Endothelial cell of umbilical vein (primary cell): ENCODE measurements at regions not wholly inside any gene's neighbourhood (a gene's known extent, or its start where the extent isn't known, plus 50 kb on each side); places are given as distances from the start of the nearest gene placed in this dataset.

Experiments
- BruUV-seq: library from RNA; stranded (reverse); fragments of 400-500 nt; replicated peaks from 2 replicates; lab custom pipeline; 2021; lab: Mats Ljungman, UMichigan
- CTCF ChIA-PET: fragments of 300-600, 350-600 bp; sonication (Branson Sonifier 250); formaldehyde crosslinking; loops from one replicate; lab custom pipeline; 2021; ENCODE audit warnings: antibody characterized with exemption, inconsistent platforms; lab: Charles Lee
- POLR2A ChIA-PET: fragments of 300-600, 350-600 bp; sonication (Branson Sonifier 250); formaldehyde crosslinking; loops from one replicate; lab custom pipeline; 2021; ENCODE audit warnings: antibody characterized with exemption, inconsistent platforms; lab: Charles Lee
- DNase-seq: peaks from one replicate; pipeline ENCODE4 v3.0.0-alpha.2; 2011; ENCODE audit warnings: low read depth, low spot score
- FAIRE-seq: peaks from 2 replicates; lab custom pipeline; 2011; peaks lifted over from hg19 to GRCh38; lab: Jason Lieb, UNC
- H2AFZ ChIP-seq: 2 replicates; pipeline ENCODE4 v1.6.0; 2012; ENCODE audit warnings: low read depth, low read length, control low read depth, inconsistent platforms
- H3K27ac ChIP-seq: 2 replicates; pipeline ENCODE4 v1.5.1; 2011; ENCODE audit warnings: low read depth, mild to moderate bottlenecking, control low read depth, low read length, moderate library complexity; ENCODE audit not compliant: insufficient read depth
- H3K27me3 ChIP-seq, 2 experiments: 2 replicates each; pipeline versions ENCODE4 v1.6.0 to v1.6.1; 2011; ENCODE audit warnings: low read length in 2 of 2, mixed read lengths in 1 of 2; ENCODE audit not compliant: control insufficient read depth in 2 of 2, insufficient read depth in 2 of 2
- H3K36me3 ChIP-seq, 2 experiments: 2 replicates in 1 of 2; 3 replicates in 1 of 2; pipeline ENCODE4 v1.5.1; 2011; ENCODE audit warnings: low read length in 2 of 2, mild to moderate bottlenecking in 1 of 2, moderate library complexity in 1 of 2; ENCODE audit not compliant: control insufficient read depth in 2 of 2, insufficient read depth in 2 of 2; ENCODE audit errors: extremely low read depth in 1 of 2
- H3K4me1 ChIP-seq: 3 replicates; pipeline ENCODE4 v1.5.1; 2011; ENCODE audit warnings: mild to moderate bottlenecking, low read length; ENCODE audit not compliant: control insufficient read depth, insufficient read depth; ENCODE audit errors: extremely low read depth
- H3K4me2 ChIP-seq: 2 replicates; pipeline ENCODE4 v1.6.1; 2011; ENCODE audit warnings: low read length, control low read depth, mixed read lengths; ENCODE audit not compliant: insufficient read depth
- H3K4me3 ChIP-seq, 3 experiments: fragments of 200-600 bp in 1 of 3; sonication (generic), shearing (Covaris generic) in 1 of 3; replicated peaks in 1 of 3; 2 replicates each; pipeline ENCODE4 v1.5.1; 2011 to 2016; ENCODE audit warnings: control low read depth in 3 of 3, low read length in 3 of 3, mild to moderate bottlenecking in 2 of 3, inconsistent platforms in 1 of 3, low read depth in 1 of 3, moderate library complexity in 1 of 3; ENCODE audit not compliant: insufficient read depth in 1 of 3
- H3K79me2 ChIP-seq: 2 replicates; pipeline ENCODE4 v1.6.0; 2012; ENCODE audit warnings: low read length, inconsistent platforms; ENCODE audit not compliant: control insufficient read depth, insufficient read depth
- H3K9ac ChIP-seq: replicated peaks from 2 replicates; pipeline ENCODE3; 2011; ENCODE audit warnings: low read length, control low read depth; ENCODE audit not compliant: insufficient read depth; ENCODE audit errors: extremely low read depth
- H3K9me1 ChIP-seq: replicated peaks from 3 replicates; pipeline ENCODE4 v1.6.0; 2011; ENCODE audit warnings: mild to moderate bottlenecking, low read length; ENCODE audit not compliant: control insufficient read depth, insufficient read depth; ENCODE audit errors: extremely low read depth
- H3K9me3 ChIP-seq: replicated peaks from 2 replicates; pipeline ENCODE4 v1.5.1; 2012; ENCODE audit warnings: low read length, inconsistent platforms; ENCODE audit not compliant: control insufficient read depth, insufficient read depth
- H4K20me1 ChIP-seq: replicated peaks from 2 replicates; pipeline ENCODE3; 2011; ENCODE audit warnings: mild to moderate bottlenecking, low read length; ENCODE audit not compliant: control insufficient read depth, insufficient read depth; ENCODE audit errors: extremely low read depth
- CTCF ChIP-seq, 2 donors: IDR thresholded peaks; 1 replicate in 1 of 2; 2 replicates in 1 of 2; pipeline ENCODE4 v1.5.1; 2011; ENCODE audit warnings: low read length in 2 of 2, mild to moderate bottlenecking in 2 of 2, moderate library complexity in 2 of 2, control low read depth in 1 of 2, inconsistent platforms in 1 of 2, low read depth in 1 of 2; ENCODE audit not compliant: insufficient read depth in 1 of 2; ENCODE audit errors: extremely low read depth in 1 of 2
- EZH2 ChIP-seq: IDR thresholded peaks from 2 replicates; pipeline ENCODE4 v1.6.1; 2012; ENCODE audit warnings: borderline replicate concordance, low read depth, mild to moderate bottlenecking, moderate library complexity, low read length, inconsistent platforms; ENCODE audit not compliant: severe bottlenecking
- FOS ChIP-seq: IDR thresholded peaks from 2 replicates; pipeline ENCODE4 v1.6.1; 2011; ENCODE audit warnings: mild to moderate bottlenecking, low read length, moderate library complexity, borderline replicate concordance; ENCODE audit not compliant: insufficient read depth
- GATA2 ChIP-seq: IDR thresholded peaks from 2 replicates; pipeline ENCODE4 v1.7.0; 2011; ENCODE audit warnings: low read depth, mild to moderate bottlenecking, moderate library complexity, mixed read lengths, low read length; ENCODE audit not compliant: insufficient read length, insufficient read depth
- JUN ChIP-seq: IDR thresholded peaks from 2 replicates; pipeline ENCODE4 v1.6.1; 2011; ENCODE audit warnings: borderline replicate concordance, low read depth; ENCODE audit not compliant: insufficient read length, insufficient read depth
- MAX ChIP-seq: IDR thresholded peaks from 2 replicates; pipeline ENCODE4 v1.6.1; 2011; ENCODE audit not compliant: insufficient read depth, insufficient read length
- MYC ChIP-seq: IDR thresholded peaks from one replicate; pipeline ENCODE4 v1.6.1; 2011; ENCODE audit warnings: mild to moderate bottlenecking, low read depth, low read length
- POLR2A ChIP-seq: IDR thresholded peaks from 2 replicates; pipeline ENCODE4 v1.6.1; 2012; ENCODE audit warnings: low read depth, mild to moderate bottlenecking, control low read depth, low read length
- POLR2AphosphoS5 ChIP-seq: IDR thresholded peaks from 2 replicates; pipeline ENCODE4 v1.6.1; 2012; ENCODE audit warnings: low read depth, mild to moderate bottlenecking, control low read depth, low read length, moderate library complexity; ENCODE audit not compliant: insufficient read depth
- dilution Hi-C: fragments of 300-500 bp; cut with MboI; formaldehyde crosslinking; loops from one replicate; pipeline ENCODE4 v1.15.0; 2019; ENCODE audit warnings: low sequenced_read_pairs; ENCODE audit not compliant: extremely low pct_ligation_motif_present
- intact Hi-C: fragments of 100-400 bp; cut with micrococcal nuclease; formaldehyde crosslinking; loops from one replicate; pipeline ENCODE4 v1.10.0; 2022

DNA sequence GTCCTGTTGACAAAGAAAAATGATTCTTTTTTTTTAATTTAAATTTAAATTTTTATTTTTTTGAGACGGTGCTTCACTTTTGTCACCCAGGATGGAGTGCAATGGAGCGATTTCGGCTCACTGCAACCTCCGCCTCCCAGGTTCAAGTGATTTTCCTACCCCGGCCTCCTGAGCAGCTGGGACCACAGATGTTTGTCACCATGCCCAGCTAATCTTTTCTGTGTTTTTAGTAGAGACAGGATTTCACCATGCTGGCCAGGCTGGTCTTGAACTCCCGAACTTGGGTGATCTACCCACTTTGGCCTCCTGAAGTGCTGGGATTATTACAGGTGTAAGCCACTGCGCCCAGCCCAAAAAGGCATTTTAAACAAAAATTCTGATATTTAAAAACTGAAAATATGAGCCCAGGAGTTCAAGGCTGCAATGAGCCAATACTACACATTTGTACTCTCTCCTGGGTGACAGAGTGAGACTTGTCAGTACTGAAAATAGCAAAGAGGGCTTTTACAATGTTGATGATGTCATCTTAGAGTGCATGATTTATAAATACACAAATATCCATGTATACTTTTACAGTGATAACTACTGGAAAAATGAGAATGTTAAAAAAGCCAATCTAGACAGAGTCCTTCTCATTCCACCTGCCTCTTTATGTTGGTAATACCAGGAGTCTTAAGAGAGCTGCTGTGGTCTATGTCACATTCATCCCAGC lies 56.0 kb upstream of the STUM start:
- DNase-seq (no peak), FAIRE-seq (no peak)
- H3K4me1 ChIP-seq = no peaks in the 10 kb centered on the region
- ChIA-PET CTCF (no interaction called here), POLR2A (no interaction called here)
- dilution Hi-C loops = no loop called here
- intact Hi-C loops = no loop called here
- no peaks in the 10 kb centered on the region for H3K9me3 ChIP-seq
- no peak for TF ChIP-seq POLR2AphosphoS5
- TF ChIP-seq FOS = no peak
- TF ChIP-seq MAX = no peak
- TF ChIP-seq JUN = no peak
- TF ChIP-seq EZH2 = no peak
- no peak for TF ChIP-seq GATA2
- TF ChIP-seq CTCF (IDR thresholded peaks at IDR 0.05; ENCODE audit: extremely low read depth in 1 of 2, insufficient read depth in 1 of 2, low read depth in 1 of 2, low read length in 2 of 2) = no peak
- no peak for TF ChIP-seq POLR2A
- no peak for TF ChIP-seq MYC
- H4K20me1 ChIP-seq = no peaks in the 10 kb centered on the region
- no peak overlapping the region for H3K4me2 ChIP-seq
- H3K36me3 ChIP-seq = no peaks in the 10 kb centered on the region
- H3K4me3 ChIP-seq = no peak overlapping the region
- H3K79me2 ChIP-seq = no peaks in the 10 kb centered on the region
- BruUV-seq = no TSS peak
- no peak overlapping the region for H3K9ac ChIP-seq
- no peaks in the 10 kb centered on the region for H3K9me1 ChIP-seq
- H3K27me3 ChIP-seq = no peaks in the 10 kb centered on the region
- H3K27ac ChIP-seq = no peak overlapping the region
- no peak overlapping the region for H2AFZ ChIP-seq
